GM18858 (cell line): ENCODE measurements at regions not wholly inside any gene's neighbourhood (a gene's known extent, or its start where the extent isn't known, plus 50 kb on each side); places are given as distances from the start of the nearest gene placed in this dataset.
"Not testable (repeated sequence)": the region's sequence is repeated elsewhere in the genome, so short reads cannot be mapped to it uniquely, and the experiment has no call there.

Experiments
- ATAC-seq: cut with Tn5 transposase; IDR thresholded peaks from one replicate; pipeline ENCODE4 v1.9.1; 2021; ENCODE audit not compliant: unreplicated experiment

DNA sequence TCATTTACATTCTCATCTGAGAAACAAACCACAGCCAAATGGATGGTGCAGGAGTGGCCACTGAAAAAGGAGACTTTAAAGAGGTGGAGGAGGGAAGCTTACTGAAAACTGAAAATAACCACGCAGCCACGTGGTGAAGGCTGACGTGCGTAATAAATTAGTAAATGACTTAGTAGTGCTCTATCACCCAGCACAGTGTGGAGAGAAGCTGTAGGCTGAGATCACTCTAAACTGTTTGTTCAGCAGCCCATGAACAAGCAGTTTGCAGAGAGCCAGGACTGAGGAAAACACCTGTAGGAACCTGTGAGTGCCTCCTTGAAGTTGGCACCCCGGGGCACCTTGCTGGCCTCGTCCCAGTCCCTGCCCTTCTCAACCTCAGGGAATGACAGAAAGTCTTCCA lies 193.0 kb downstream of the TXNL1 start:
- ATAC-seq: no peak

DNA sequence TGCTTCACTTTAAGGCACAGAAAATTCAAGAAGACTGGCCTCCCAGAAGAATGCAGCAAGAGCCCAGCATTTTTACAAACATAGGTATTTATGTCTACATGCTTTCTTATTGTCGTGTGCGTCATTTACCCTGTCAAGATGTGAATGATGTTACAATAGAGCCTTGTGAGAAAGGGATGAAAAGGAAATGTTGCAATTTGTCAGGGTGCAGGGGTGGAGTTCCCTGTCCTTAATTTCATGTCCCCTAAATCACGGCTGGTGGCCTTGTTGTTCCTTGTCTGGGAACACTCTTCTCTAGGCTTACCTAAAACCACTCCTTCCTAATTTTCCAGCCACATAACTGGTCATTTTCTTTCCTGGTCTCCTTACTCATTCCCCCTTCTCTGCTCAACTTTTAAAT lies 194.2 kb downstream of the TXNL1 start:
- ATAC-seq: no peak

DNA sequence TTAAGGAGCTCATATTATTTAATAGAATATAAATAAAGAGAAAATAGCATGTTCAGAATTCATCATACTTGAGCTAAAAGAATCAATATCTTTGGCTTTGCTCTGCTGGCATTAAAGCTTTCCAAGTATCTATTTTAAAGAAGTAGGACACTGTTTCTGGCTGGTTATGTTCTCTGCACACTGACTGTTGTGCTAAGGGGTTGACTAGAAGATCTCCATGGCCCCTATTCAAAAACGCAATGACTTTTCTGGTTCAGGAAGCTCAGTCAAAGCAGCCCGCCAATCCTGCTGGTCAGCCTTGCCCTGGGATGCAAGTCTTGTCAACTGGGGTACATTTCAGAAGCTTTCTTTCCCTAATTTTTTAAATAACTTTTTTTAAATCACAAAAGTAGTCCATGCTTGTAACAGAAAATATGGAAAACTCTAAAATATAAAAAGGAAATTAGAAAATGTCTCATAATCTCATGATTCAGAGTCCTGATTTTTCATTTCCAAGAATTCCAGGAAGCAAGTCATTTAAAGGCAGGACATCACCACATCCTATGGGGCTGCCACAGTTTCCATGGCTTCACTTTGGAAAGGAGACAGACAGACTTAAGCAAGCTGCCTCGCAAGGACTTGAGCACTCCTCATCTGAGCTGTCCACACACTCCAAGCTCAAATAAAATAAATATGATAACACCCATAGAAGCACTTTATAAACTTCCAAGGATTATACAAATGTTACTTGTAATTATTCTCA lies 195.1 kb downstream of the TXNL1 start:
- no peak for ATAC-seq

DNA sequence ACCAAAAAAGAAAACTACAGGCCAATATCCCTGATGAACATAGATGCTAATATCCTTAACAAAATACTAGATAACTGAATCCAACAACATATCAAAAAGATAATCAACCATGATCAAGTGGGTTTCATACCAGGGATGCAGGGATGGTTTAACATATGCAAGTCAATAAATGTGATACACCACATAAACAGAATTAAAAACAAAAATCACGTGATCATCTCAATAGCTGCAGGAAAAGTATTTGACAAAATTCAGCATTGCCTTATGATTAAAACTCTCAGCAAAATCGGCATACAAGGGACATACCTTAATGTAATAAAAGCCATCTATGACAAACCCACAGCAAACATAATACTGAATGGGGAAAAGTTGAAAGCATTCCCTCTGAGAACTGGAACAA lies 199.9 kb downstream of the TXNL1 start:
- ATAC-seq: not testable (repeated sequence)

DNA sequence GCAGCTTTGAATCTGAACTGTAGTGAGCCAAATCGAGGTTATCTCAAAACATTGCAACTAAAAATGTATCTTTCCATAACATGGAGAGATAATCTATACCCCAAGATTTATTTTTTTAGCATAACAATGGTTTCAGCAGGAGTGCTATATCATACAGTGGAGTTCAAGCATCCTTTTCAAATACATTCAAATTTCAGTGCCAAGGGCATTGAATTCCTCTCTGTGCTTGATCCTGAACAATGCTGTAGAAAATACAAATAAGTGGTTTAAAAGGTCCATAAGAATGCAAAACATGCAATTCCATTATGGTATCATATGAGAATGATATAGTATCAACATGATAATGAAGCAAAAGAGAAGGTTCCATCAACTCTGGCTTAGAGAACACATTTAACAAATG lies 201.7 kb downstream of the TXNL1 start:
- no peak for ATAC-seq

DNA sequence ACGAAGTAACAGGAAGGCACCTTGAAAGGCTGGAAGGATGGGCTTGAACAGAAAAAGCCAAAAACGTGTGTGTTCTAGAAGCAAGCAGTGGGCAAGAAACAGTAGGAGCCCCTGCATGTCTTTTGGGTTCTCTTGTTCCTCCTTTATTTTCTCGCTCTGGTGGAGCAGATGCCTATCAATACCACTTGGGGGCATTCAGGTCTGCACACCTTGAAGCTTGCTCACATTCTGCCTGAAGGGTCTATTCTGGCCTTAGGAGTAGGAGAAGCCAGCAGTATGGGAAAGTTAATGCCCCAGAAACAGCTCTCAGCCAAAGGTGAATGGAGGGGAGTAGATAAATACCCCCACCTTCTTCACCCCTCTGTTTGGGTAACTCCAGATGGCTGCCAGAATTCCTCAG lies 204.5 kb downstream of the TXNL1 start:
- no peak for ATAC-seq

DNA sequence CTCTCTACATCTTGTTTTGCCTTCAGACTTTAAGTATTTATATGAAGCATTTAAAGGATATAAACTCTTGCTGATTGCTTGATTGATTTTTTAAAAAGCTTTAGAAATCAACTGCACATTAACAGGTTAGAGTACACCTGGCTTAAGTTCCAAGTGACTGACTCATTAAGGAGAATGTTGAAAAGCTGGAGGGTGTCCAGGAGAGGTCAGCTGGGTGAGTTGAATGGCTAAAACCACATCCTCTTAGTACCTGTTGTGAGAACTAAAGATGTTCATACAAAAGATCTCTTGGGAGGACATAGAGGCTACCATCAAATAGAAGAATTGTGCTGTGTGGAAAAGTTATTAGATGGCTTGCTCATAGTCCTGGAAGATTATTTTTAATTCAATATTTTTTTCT lies 206.8 kb downstream of the TXNL1 start:
- ATAC-seq: no peak

DNA sequence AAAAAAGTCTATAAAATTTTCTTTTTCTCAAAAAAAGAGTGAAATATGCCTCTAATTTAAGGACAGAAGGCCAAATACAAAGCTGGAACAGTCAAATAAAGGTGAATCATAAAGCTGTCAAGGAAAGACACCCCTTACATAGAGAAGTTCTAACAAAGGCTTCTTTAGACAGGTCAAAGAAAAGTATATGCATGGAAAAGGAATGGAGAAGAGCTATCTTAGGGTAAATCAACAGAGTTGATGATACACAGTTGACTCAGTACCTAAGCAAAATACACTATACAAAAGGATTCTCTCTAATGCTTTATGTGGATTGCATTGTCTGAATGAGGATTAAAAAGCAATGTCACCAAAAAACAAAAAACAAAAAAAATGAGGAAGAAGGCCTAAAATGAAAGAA lies 214.8 kb downstream of the TXNL1 start:
- no peak for ATAC-seq

DNA sequence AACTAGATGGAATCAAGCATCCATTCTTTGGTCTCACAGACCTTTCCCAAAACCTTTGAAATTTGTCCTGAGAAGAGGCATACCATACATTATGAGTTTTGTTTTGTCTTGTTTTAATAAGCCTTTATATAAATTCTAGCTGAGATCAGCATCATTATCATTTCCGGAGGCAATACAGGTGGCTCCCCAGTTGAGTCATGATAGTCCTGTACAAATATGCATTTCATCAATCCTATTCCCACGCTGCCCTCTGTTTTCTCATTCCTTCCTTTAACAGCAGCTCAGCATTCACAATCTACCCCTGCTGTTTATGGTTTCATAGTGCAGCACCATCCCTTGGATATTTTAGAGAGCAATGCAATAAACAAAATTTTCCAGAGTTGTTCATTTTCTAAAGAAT lies 216.7 kb downstream of the TXNL1 start:
- ATAC-seq: no peak

DNA sequence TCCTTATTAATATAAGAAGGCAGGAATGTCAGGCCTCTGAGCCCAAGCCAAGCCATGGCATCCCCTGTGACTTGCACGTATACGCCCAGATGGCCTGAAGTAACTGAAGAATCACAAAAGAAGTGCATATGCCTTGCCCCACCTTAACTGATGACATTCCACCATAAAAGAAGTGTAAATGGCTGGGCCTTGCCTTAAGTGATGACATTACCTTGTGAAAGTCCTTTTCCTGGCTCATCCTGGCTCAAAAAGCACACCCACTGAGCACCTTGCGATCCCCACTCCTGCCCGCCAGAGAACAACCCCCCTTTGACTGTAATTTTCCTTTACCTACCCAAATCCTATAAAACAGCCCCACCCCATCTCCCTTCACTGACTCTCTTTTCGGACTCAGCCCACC lies 217.5 kb downstream of the TXNL1 start:
- not testable (repeated sequence) for ATAC-seq

DNA sequence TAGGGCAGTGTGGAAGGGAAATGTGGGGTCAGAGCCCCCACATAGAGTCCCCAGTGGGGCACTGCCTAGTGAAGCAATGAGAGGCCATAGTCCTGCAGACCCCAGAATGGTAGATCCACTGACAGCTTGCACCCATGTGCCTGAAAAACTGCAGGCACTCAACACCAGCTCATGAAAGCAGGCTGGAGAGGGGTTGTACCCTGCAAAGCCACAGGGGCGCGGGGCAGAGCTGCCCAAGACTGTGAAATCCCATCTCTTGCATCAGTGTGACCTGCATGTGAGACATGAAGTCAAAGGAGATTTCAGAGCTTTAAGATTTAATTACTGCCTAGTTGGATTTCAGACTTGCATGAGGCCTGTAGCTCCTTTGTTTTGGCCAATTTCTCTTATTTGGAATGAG lies 224.0 kb downstream of the TXNL1 start:
- ATAC-seq: no peak

DNA sequence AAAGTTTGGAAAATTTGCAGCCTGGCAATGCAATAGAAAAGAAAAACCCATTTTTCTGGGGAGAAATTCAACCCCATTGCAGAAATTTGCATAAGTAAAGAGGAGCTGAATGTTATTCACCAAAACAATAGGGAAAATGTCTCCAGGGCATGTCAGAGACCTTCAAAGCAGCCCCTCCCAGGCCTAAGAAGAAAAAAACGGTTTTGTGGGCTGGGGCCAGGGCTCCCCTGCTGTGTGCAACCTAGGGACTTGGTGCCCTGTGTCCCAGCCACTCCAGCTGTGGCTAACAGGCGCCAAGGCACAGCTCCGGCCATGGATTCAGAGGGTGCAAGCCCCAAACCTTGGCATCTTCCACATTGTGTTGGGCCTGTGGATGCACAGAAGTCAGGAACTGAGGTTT lies 224.5 kb downstream of the TXNL1 start:
- no peak for ATAC-seq

DNA sequence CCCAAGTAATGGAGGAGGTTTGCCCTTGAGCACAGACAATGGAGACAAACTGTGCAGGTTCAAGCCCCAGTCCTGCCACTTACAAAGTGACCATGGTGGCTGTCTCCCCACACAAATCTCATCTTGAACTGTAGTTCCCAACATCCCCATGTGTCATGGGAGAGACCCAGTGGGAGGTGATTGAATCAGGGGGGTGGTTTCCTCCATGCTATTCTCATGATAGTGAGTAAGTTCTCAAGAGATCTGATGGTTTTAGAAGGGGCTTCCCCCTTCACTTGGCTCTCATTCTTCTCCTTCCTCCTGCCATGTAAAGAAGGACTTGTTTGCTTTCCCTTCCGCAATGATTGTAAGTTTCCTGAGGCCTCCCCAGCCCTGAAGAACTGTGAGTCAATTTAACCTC lies 225.4 kb downstream of the TXNL1 start:
- no peak for ATAC-seq

DNA sequence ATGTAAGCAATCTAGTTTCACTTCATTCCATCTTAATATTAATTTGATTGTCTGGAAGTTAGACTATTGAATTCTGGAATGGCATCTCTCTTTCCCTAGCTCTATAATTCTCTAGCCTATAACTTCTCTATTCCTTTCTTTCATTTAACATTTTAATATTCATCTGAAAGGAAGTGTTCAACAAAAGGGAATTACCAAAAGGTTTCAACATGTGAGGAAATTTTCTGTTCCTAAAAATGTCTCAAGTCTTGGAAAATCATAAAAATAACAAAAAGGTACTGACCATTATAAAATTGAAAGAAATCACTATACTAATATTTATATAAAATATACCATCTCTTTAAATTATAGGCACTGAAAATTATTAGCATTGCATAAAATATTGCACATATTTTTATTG lies 228.7 kb downstream of the TXNL1 start:
- no peak for ATAC-seq

DNA sequence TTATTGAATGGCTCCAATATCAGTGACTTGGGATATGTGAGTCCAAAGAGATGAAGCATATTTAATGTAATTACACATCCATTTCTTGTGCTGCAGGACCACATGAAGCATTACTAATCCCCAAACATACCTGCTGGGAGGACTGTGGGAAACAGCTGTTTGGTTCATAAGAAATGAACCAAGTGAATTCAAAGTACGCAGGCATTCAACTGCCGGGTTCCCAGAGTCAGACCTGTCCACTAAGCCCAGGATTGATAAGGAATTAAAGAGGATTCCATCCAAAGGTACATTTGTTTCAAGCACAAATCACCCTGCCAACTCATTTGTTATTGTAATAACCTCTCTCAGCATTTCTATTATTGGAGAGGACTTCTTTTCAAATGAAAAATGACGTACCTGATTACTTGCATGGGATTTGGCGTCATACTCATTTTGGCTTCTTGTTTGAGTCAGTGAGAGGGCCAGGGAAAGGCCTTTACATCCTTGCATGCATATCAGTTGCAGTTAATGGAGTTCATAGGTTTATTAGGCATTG lies 230.7 kb downstream of the TXNL1 start:
- no peak for ATAC-seq

DNA sequence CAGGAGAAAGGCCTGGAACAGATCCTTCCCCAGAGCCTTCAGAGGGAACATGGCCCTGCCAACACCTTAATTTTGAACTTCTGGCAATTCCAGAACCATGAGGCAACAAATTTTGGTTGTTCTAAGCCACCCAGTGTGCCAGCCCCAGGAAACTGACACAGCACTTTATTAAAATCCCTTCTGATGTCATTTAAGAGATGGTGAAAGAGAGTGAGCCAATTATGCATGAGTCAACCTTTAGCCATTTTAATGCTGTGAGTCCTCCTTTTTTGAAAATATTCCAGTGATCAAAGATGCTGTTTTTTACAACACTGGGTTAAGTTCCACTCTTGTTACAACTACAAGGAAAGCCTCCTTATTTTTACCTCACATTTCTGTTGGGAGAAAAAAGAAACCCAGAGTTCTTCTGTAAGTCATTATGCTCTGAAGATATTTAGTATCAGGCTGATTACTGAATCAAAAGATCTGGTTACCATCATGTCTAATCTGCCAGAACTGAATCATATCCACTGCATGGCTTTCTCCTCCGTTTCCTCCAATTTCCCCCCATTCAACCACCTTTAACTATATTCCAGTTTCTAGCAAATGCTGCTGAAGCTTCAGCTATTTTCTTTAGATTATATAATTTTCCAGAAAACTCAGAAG lies 235.4 kb downstream of the TXNL1 start:
- no peak for ATAC-seq

DNA sequence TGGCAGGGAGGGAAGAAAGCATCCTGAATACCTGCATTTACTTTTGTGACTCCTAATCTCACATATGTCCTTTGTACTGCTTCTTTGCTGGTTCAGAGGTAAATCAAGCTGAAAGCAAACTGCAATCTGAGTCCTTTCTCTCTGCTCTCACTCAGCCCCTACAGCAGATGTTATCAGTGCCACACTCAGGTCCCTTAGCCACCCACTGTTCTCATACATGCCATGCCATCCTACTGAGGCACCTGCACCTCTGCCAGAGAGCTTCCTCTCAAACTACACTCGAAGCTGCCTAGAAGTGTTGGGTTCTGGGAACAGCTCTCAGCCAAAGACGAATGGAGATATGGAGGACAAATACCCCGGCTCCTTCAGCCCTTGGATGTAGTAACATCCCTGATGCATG lies 244.5 kb downstream of the TXNL1 start:
- ATAC-seq: no peak

DNA sequence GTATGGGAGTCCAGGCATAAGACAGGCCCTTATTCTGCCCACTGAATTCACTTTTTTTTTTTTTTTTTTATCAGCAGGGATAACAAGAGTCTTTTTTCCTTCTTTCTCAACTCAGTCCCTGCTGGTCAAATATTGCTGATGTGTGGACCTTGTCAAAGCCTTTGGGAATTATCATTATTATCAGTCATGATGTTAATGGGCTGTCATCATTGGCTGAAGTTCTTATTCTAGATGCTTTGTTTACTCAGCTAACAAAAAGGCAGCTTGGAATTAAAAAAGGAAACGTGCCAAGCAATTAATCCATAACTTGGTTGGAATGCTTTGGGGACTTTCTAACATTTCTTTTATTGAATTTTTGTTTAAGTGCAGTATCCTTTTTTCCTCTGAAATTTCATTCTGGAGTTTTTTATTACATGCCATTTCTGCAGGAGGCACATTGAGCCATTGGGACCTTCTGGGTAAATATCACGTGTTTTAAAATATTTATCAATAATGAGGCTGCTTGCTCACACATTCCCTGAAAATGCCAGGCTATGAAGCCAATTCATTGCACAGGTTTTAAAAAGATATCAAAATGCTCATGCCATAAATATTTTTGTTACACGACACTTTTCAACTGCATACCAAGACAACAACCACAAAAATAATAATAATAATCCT lies 246.3 kb downstream of the TXNL1 start:
- ATAC-seq: no peak

DNA sequence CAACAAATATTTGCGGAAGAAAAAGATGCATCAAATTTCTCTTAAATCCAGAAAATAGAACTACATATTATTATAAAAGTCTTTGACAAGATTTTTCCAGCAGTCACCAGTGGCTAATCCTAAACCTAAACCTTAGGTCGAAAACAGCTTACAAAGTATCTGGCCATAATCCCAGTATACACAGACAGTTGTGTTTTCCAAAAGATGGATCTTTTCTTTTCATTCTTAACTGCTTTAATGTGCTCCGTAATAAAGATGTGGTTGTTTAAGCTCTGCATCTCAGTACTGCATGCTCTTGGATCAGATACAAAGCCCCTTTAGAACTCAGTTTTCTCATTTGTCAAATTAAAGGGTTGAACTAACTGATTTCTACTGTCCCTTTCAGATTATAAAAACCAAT lies 247.8 kb downstream of the TXNL1 start:
- no peak for ATAC-seq

DNA sequence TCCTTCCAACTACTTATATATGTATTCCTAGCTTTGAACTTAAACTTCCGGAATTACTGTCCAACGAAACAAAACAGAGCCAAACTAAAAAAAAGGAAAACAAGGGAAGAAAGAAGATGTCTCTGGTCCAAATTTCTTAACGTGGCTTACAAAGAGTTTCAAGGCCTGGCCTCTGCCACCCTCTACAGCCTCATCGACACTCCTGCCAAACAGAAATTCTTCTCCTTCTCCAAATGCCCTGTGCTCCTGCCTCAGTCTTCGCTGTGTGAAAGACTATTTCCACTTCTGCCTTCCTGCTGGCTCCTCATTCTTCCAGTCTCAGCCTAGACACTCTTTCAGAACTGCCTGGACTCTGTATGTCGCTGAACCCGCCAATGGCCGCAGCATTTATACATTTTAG lies 249.2 kb downstream of the TXNL1 start:
- no peak for ATAC-seq

DNA sequence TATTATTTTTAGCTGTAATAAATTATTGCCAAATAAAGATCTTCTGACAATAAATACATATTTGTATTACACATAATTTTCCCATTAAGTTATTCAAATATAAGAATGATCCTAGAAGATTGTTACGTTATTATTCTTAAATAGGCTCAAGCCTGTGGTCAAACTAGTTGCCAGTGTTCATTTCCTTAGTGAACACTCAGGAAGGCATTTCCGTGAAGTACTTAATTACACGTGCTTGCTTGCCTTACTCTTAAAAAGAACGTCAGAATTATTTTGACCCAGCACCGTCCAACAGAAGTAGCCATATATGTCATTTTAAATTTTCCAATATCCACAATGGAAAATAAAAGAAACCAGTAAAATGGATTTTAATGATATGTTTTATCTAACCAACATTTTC lies 249.8 kb downstream of the TXNL1 start:
- ATAC-seq: no peak

DNA sequence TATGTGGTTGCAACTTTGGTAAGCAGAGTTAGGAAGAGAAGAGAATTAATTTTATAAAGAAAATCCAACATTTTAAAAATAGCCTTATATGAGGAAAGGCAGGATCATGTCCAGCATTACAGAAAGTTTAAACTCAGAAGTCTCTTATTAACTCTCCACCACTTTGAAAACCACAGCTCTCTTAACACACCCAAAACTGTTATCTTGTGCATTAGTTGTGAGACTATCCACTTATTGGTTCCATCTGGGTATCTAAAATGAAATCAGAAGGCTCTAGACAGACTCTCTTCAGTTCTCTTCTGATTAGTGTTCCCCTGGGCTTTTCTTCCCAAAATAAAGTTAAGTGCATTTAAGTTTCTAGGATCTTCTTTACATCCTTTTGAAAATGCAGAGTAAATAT lies 251.5 kb downstream of the TXNL1 start:
- ATAC-seq: no peak
